GM23338 (cell line): ENCODE measurements at regions not wholly inside any gene's neighbourhood (a gene's known extent, or its start where the extent isn't known, plus 50 kb on each side); places are given as distances from the start of the nearest gene placed in this dataset.
A peak's percentile ranks its signal among the peaks of the same experiment; 100 is the strongest.

Experiments
- ATAC-seq: fragments of 200-7000 bp; cut with Tn5 transposase; 3 replicates; pipeline ENCODE4 v1.9.1; 2020
- DNase-seq: peaks from one replicate; pipeline ENCODE4 v3.0.0-alpha.2; 2015; ENCODE audit warnings: low spot score
- H2AFZ ChIP-seq: fragments of 200-600 bp; sonication (generic); 2 replicates; pipeline ENCODE4 v1.8.0; 2016; ENCODE audit warnings: antibody characterized with exemption, mild to moderate bottlenecking, moderate library complexity
- H3F3A ChIP-seq: fragments of 200-600 bp; sonication (generic); replicated peaks from 2 replicates; pipeline ENCODE4 v1.8.0; 2017; ENCODE audit warnings: antibody characterized with exemption, mixed run types, low read depth
- H3K27ac ChIP-seq: fragments of 200-600 bp; sonication (generic); 2 replicates; pipeline ENCODE4 v1.6.1; 2016; ENCODE audit warnings: low read depth
- H3K27me3 ChIP-seq: fragments of 200-600 bp; sonication (generic); 2 replicates; pipeline ENCODE4 v1.8.0; 2016; ENCODE audit warnings: mild to moderate bottlenecking, mixed run types, moderate library complexity; ENCODE audit not compliant: insufficient read depth
- H3K36me3 ChIP-seq: fragments of 200-600 bp; sonication (generic); 2 replicates; pipeline ENCODE4 v1.8.0; 2016; ENCODE audit warnings: mild to moderate bottlenecking; ENCODE audit not compliant: insufficient read depth
- H3K4me1 ChIP-seq: fragments of 200-600 bp; sonication (generic); 2 replicates; pipeline ENCODE4 v1.8.0; 2016; ENCODE audit warnings: mild to moderate bottlenecking, moderate library complexity; ENCODE audit not compliant: insufficient read depth
- H3K4me2 ChIP-seq: fragments of 200-600 bp; sonication (generic); 2 replicates; pipeline ENCODE4 v1.7.1; 2017; ENCODE audit warnings: mixed run types
- H3K4me3 ChIP-seq: fragments of 200-600 bp; sonication (generic); 2 replicates; pipeline ENCODE4 v1.6.1; 2016; ENCODE audit warnings: mixed run types
- H3K79me2 ChIP-seq: fragments of 200-600 bp; sonication (generic); replicated peaks from 2 replicates; pipeline ENCODE4 v1.8.0; 2017; ENCODE audit warnings: mild to moderate bottlenecking; ENCODE audit not compliant: insufficient read depth
- H3K9me2 ChIP-seq: fragments of 200-600 bp; sonication (generic); 2 replicates; pipeline ENCODE4 v1.8.0; 2017; ENCODE audit not compliant: insufficient read depth
- H4K20me1 ChIP-seq: fragments of 200-600 bp; sonication (generic); replicated peaks from 2 replicates; pipeline ENCODE4 v1.8.0; 2017; ENCODE audit warnings: mild to moderate bottlenecking; ENCODE audit not compliant: insufficient read depth
- H3K27ac Mint-ChIP-seq: 2 replicates; pipeline ENCODE4 v1.8.0; 2020; ENCODE audit warnings: inconsistent platforms, mild to moderate bottlenecking, moderate library complexity, mixed read lengths
- H3K27me3 Mint-ChIP-seq: 3 replicates; pipeline ENCODE4 v1.8.0; 2022; ENCODE audit warnings: low read depth, mild to moderate bottlenecking, moderate library complexity, mixed read lengths, inconsistent platforms; ENCODE audit not compliant: insufficient read depth, poor library complexity
- H3K36me3 Mint-ChIP-seq: 3 replicates; pipeline ENCODE4 v1.8.0; 2021; ENCODE audit warnings: low read depth, mild to moderate bottlenecking, inconsistent platforms, moderate library complexity, mixed read lengths
- H3K4me1 Mint-ChIP-seq: 3 replicates; pipeline ENCODE4 v1.8.0; 2020; ENCODE audit warnings: mild to moderate bottlenecking, inconsistent platforms, mixed read lengths
- H3K4me3 Mint-ChIP-seq: 3 replicates; pipeline ENCODE4 v1.8.0; 2021; ENCODE audit warnings: moderate library complexity, mild to moderate bottlenecking, inconsistent platforms, mixed read lengths
- H3K9me3 Mint-ChIP-seq: 3 replicates; pipeline ENCODE4 v1.8.0; 2020; ENCODE audit warnings: moderate library complexity, mild to moderate bottlenecking, inconsistent platforms, mixed read lengths
- CREB1 ChIP-seq: fragments of 250-450 bp; sonication (Bioruptor Pico); IDR thresholded peaks from 2 replicates; pipeline ENCODE4 v1.5.0; 2020; ENCODE audit warnings: low read depth, mild to moderate bottlenecking, moderate library complexity
- CTCF ChIP-seq, 2 experiments: fragments of 200-600 bp in 1 of 2; sonication (generic) in 1 of 2; conservative IDR thresholded peaks; 2 replicates each; pipeline versions ENCODE4 v1.5.1 to v1.6.1; 2016 to 2017; ENCODE audit warnings: antibody characterized with exemption in 2 of 2, low read depth in 2 of 2, mild to moderate bottlenecking in 2 of 2, moderate library complexity in 1 of 2
- ETS1 ChIP-seq: IDR thresholded peaks from 2 replicates; pipeline ENCODE4 v1.6.1; 2016; ENCODE audit warnings: antibody characterized with exemption
- EZH2phosphoT487 ChIP-seq: fragments of 200-600 bp; sonication (generic); IDR thresholded peaks from one replicate; pipeline ENCODE4 v1.8.1; 2018; ENCODE audit warnings: antibody characterized with exemption; ENCODE audit not compliant: unreplicated experiment
- JUNB ChIP-seq: IDR thresholded peaks from one replicate; pipeline ENCODE4 v1.6.1; 2016; ENCODE audit warnings: antibody characterized with exemption; ENCODE audit not compliant: unreplicated experiment
- NANOG ChIP-seq: IDR thresholded peaks from 2 replicates; pipeline ENCODE4 v1.6.1; 2016; ENCODE audit warnings: antibody characterized with exemption, borderline replicate concordance
- POLR2AphosphoS5 ChIP-seq: IDR thresholded peaks from 2 replicates; pipeline ENCODE4 v1.6.1; 2016; ENCODE audit warnings: antibody characterized with exemption, low read depth
- REST ChIP-seq: IDR thresholded peaks from one replicate; pipeline ENCODE4 v1.6.1; 2018; ENCODE audit warnings: antibody characterized with exemption; ENCODE audit not compliant: unreplicated experiment
- STAT1 ChIP-seq: IDR thresholded peaks from one replicate; pipeline ENCODE4 v1.6.1; 2016; ENCODE audit warnings: antibody characterized with exemption; ENCODE audit not compliant: unreplicated experiment
- ZNF114 ChIP-seq: fragments of 250-450 bp; sonication (Bioruptor Pico); IDR thresholded peaks from 2 replicates; pipeline ENCODE4 v1.5.0; 2020; ENCODE audit warnings: mild to moderate bottlenecking, moderate library complexity
- ZNF331 ChIP-seq: fragments of 250-450 bp; sonication (Bioruptor Pico); IDR thresholded peaks from 2 replicates; pipeline ENCODE4 v1.5.0; 2020; ENCODE audit warnings: low read depth, mild to moderate bottlenecking, moderate library complexity
- ZNF462 ChIP-seq: fragments of 250-450 bp; sonication (Bioruptor Pico); IDR thresholded peaks from 2 replicates; pipeline ENCODE4 v1.5.0; 2020; ENCODE audit warnings: mild to moderate bottlenecking, moderate library complexity

- Mint-ChIP-seq H3K4me3 (no peak overlapping the region), H3K36me3 (no peaks in the 10 kb centered on the region), H3K27me3 (peaks cover 2% of the 10 kb centered on the region), H3K27ac (no peak overlapping the region), H3K4me1 (peaks cover 6% of the 10 kb centered on the region), H3K9me3 (peaks cover 3% of the 10 kb centered on the region; the same call in 1 of the 3 replicates)
- DNase-seq, result no peak
- peak; percentile 77 for ATAC-seq
- no peaks in the 10 kb centered on the region for H3F3A ChIP-seq
- no peaks in the 10 kb centered on the region for H3K9me2 ChIP-seq
- no peaks in the 10 kb centered on the region for H3K27me3 ChIP-seq
- no peaks in the 10 kb centered on the region for H3K79me2 ChIP-seq
- H2AFZ ChIP-seq, result no peak overlapping the region
- H4K20me1 ChIP-seq, result no peaks in the 10 kb centered on the region
- H3K4me3 ChIP-seq, result no peak overlapping the region
- no peak for TF ChIP-seq POLR2AphosphoS5
- TF ChIP-seq ZNF114 (CRISPR knock-in tag), result no peak
- TF ChIP-seq ZNF331 (CRISPR knock-in tag), result no peak
- no peak for TF ChIP-seq NANOG
- TF ChIP-seq ETS1, result no peak
- TF ChIP-seq EZH2phosphoT487, result no peak
- no peak for TF ChIP-seq REST
- no peak for TF ChIP-seq STAT1
- no peak for TF ChIP-seq ZNF462 (CRISPR knock-in tag)
- no peak for TF ChIP-seq JUNB
- no peak for TF ChIP-seq CREB1 (CRISPR knock-in tag)
- no peak for TF ChIP-seq CTCF (conservative IDR thresholded peaks at IDR 0.05; ENCODE audit: low read depth in 2 of 2)
- no peaks in the 10 kb centered on the region for H3K4me1 ChIP-seq
- no peak overlapping the region for H3K4me2 ChIP-seq
- H3K27ac ChIP-seq, result no peak overlapping the region
- no peaks in the 10 kb centered on the region for H3K36me3 ChIP-seq
Measured at GRCh38 chr17:74063439-74063838, 140.0 kb upstream of the RPL38 start.
